ENCODE measurements at regions not wholly inside any gene's neighbourhood (a gene's known extent, or its start where the extent isn't known, plus 50 kb on each side); places are given as distances from the start of the nearest gene placed in this dataset.

DNA sequence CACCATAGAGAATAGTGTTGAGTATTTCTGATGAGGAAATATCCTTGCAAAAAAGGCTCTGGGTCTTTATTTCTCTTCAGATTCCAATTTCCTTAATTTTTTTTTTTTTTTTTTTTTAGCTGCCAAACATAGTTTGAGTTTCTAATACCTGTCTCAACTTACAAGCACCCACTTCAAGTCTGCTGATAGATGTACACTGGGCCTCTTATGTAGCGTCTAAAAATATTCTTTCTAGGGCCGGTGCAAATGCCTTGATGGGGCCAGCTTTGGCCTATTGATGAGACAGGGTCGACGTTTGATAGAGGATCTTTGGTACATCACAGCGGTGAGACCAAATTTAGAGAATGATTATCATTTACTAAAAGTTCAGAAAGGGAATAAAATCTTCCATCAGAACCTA, 626.4 kb downstream of the LMO4 start:
- no peak for DNase-seq
- CTCF ChIA-PET, result interaction anchor here (0.6 to 0.7 kb wide), 2 partner anchors 34 to 105 kb away, joined by 3 read pairs; no protein-coding TSS in a partner anchor
- H3K27me3 Mint-ChIP-seq (ENCODE audit: unreplicated experiment), result no peaks in the 10 kb centered on the region
- H3K9me3 Mint-ChIP-seq (ENCODE audit: low read depth, unreplicated experiment), result peaks cover 3% of the 10 kb centered on the region
- peaks cover 33% of the 10 kb centered on the region for H3K4me1 Mint-ChIP-seq (ENCODE audit: low read depth, unreplicated experiment)
- no TSS peak for BruUV-seq (replicated peaks)
- TF ChIP-seq, protein P1, sequence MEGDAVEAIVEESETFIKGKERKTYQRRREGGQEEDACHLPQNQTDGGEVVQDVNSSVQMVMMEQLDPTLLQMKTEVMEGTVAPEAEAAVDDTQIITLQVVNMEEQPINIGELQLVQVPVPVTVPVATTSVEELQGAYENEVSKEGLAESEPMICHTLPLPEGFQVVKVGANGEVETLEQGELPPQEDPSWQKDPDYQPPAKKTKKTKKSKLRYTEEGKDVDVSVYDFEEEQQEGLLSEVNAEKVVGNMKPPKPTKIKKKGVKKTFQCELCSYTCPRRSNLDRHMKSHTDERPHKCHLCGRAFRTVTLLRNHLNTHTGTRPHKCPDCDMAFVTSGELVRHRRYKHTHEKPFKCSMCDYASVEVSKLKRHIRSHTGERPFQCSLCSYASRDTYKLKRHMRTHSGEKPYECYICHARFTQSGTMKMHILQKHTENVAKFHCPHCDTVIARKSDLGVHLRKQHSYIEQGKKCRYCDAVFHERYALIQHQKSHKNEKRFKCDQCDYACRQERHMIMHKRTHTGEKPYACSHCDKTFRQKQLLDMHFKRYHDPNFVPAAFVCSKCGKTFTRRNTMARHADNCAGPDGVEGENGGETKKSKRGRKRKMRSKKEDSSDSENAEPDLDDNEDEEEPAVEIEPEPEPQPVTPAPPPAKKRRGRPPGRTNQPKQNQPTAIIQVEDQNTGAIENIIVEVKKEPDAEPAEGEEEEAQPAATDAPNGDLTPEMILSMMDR (IDR thresholded peaks at IDR 0.05; ENCODE audit: unreplicated experiment), result no peak
- no peak overlapping the region for H3K4me3 Mint-ChIP-seq (ENCODE audit: low read depth, unreplicated experiment)
- no peaks in the 10 kb centered on the region for H3K36me3 Mint-ChIP-seq (ENCODE audit: insufficient read depth, unreplicated experiment)
- intact Hi-C loops (cut with micrococcal nuclease; ENCODE audit: unreplicated experiment), result loop anchor here (5.0 kb wide), 1 partner anchor 628 kb away; the partner anchor contains the start of gene LMO4
- peak overlapping the region; percentile 50 for H3K27ac Mint-ChIP-seq (ENCODE audit: unreplicated experiment)

GRCh38 chr1:87956072-87956471, 627.4 kb downstream of the LMO4 start:
- Mint-ChIP-seq H3K4me1 (ENCODE audit: low read depth, unreplicated experiment) (peaks cover 33% of the 10 kb centered on the region), H3K27me3 (ENCODE audit: unreplicated experiment) (no peaks in the 10 kb centered on the region), H3K27ac (ENCODE audit: unreplicated experiment) (peak overlapping the region; percentile 75), H3K4me3 (ENCODE audit: low read depth, unreplicated experiment) (no peak overlapping the region), H3K36me3 (ENCODE audit: insufficient read depth, unreplicated experiment) (no peaks in the 10 kb centered on the region), H3K9me3 (ENCODE audit: low read depth, unreplicated experiment) (peaks cover 3% of the 10 kb centered on the region)
- BruUV-seq (replicated peaks), result no TSS peak
- CTCF ChIA-PET, result interaction anchor here (0.9 kb wide), 2 partner anchors 28 to 629 kb away, joined by 3 read pairs; no protein-coding TSS in a partner anchor
- TF ChIP-seq, protein P1 (IDR thresholded peaks at IDR 0.05; ENCODE audit: unreplicated experiment), result no peak
- peak; percentile 67 for DNase-seq
- intact Hi-C loops (cut with micrococcal nuclease; ENCODE audit: unreplicated experiment), result loop anchor here (5.0 kb wide), 1 partner anchor 629 kb away; the partner anchor contains the start of gene LMO4

DNA sequence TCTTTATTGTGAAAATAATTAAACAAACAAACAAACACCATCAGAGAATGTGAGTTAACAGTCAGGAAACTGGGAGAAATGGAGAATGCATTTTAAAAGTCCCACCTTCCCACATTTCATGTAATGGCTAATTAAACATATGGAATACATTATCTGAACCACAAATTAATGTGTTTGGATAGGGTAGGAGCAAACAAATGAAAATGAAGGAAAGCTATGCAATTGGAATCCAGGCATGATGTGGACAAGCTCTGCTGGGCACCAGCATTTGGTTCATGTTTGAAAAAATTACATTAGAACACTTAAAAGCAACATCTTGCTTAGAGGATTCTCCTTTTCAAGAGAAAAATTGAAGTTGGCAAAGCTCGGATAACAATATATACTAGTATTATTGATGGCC, 628.1 kb downstream of the LMO4 start:
- CTCF ChIA-PET, result interaction anchor here (0.9 kb wide), 2 partner anchors 29 to 629 kb away, joined by 3 read pairs; no protein-coding TSS in a partner anchor

GRCh38 chr1:87957331-87957730, 628.7 kb downstream of the LMO4 start:
- no peak overlapping the region for H3K27ac Mint-ChIP-seq (ENCODE audit: unreplicated experiment)
- H3K4me1 Mint-ChIP-seq (ENCODE audit: low read depth, unreplicated experiment), result peaks cover 33% of the 10 kb centered on the region
- BruUV-seq (replicated peaks), result no TSS peak
- intact Hi-C loops (cut with micrococcal nuclease; ENCODE audit: unreplicated experiment), result loop anchor here (5.0 kb wide), 1 partner anchor 630 kb away; the partner anchor contains the start of gene LMO4
- TF ChIP-seq, protein P1 (IDR thresholded peaks at IDR 0.05; ENCODE audit: unreplicated experiment), result no peak
- H3K36me3 Mint-ChIP-seq (ENCODE audit: insufficient read depth, unreplicated experiment), result no peaks in the 10 kb centered on the region
- no peak overlapping the region for H3K4me3 Mint-ChIP-seq (ENCODE audit: low read depth, unreplicated experiment)
- H3K27me3 Mint-ChIP-seq (ENCODE audit: unreplicated experiment), result no peaks in the 10 kb centered on the region
- no peak for DNase-seq
- peaks cover 3% of the 10 kb centered on the region for H3K9me3 Mint-ChIP-seq (ENCODE audit: low read depth, unreplicated experiment)
- CTCF ChIA-PET, result no interaction called here

More for the DNA sequence above, 628.1 kb downstream of the LMO4 start:
- intact Hi-C loops (cut with micrococcal nuclease; ENCODE audit: unreplicated experiment), result loop anchor here (5.0 kb wide), 1 partner anchor 629 kb away; the partner anchor contains the start of gene LMO4
- Mint-ChIP-seq H3K27me3 (ENCODE audit: unreplicated experiment) (no peaks in the 10 kb centered on the region), H3K4me3 (ENCODE audit: low read depth, unreplicated experiment) (no peak overlapping the region), H3K36me3 (ENCODE audit: insufficient read depth, unreplicated experiment) (no peaks in the 10 kb centered on the region), H3K9me3 (ENCODE audit: low read depth, unreplicated experiment) (peaks cover 3% of the 10 kb centered on the region), H3K4me1 (ENCODE audit: low read depth, unreplicated experiment) (peaks cover 33% of the 10 kb centered on the region), H3K27ac (ENCODE audit: unreplicated experiment) (no peak overlapping the region)
- no peak for DNase-seq
- TF ChIP-seq, protein P1 (IDR thresholded peaks at IDR 0.05; ENCODE audit: unreplicated experiment), result no peak
- BruUV-seq (replicated peaks), result no TSS peak
